ENCODE measurements at regions not wholly inside any gene's neighbourhood (a gene's known extent, or its start where the extent isn't known, plus 50 kb on each side); places are given as distances from the start of the nearest gene placed in this dataset.

DNA sequence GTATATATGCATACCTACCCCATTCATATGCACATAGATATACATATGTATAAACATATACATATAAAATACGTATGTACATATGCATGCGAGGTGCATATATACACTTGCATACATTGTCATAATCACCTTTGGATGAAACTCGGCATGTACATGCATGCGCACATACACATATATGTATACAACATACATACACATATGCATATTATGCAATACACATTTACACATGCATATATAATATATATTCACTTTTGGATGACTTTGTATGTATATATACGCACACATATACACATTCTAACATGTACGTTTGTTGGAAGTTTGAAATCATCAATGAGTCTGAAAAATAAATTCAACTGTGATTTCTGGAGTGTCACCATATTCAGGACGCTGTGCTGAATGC lies 401.6 kb upstream of the TBX3 start:
- Histone ChIP-seq H3K4me3 (ENCODE audit: low read depth, low read length) (no peak overlapping the region), H3K27ac (no peak overlapping the region), H3K27me3 (ENCODE audit: insufficient read depth, low read depth, severe bottlenecking) (peaks cover 8% of the 10 kb centered on the region), H3K36me3 (no peaks in the 10 kb centered on the region), H3K9me3 (ENCODE audit: severe bottlenecking) (no peaks in the 10 kb centered on the region)
- DNase-seq: no peak
- no peak for TF ChIP-seq CTCF (IDR thresholded peaks at IDR 0.05; ENCODE audit: low read depth, low read length)

GRCh38 chr12:115079760-115080159 lies 395.8 kb upstream of the TBX3 start:
- H3K9me3 ChIP-seq (ENCODE audit: severe bottlenecking): no peaks in the 10 kb centered on the region
- H3K4me3 ChIP-seq (ENCODE audit: low read depth, low read length): no peak overlapping the region
- H3K27ac ChIP-seq: no peak overlapping the region
- no peak for DNase-seq
- no peaks in the 10 kb centered on the region for H3K36me3 ChIP-seq
- TF ChIP-seq CTCF (IDR thresholded peaks at IDR 0.05; ENCODE audit: low read depth, low read length): no peak
- peaks cover 8% of the 10 kb centered on the region for H3K27me3 ChIP-seq (ENCODE audit: insufficient read depth, low read depth, severe bottlenecking)

DNA sequence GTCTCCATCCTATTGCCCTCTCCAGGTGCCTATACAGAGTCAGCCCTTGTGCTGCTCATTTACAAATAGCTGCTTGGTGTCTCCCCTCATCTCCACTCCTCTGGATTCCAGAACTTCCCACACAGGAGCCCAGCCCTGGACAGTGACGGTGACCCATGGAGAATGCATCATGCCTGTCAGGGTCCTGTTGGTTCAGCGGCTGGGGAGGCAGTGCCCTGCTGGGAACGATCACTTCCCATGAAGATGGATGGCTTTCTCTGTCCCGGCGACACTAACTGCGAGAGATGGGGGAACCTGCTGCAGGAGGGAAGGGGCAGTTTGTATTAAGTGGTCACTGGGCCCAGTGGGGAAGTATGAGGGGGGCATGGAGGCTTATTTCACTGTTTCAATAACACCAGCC lies 395.0 kb upstream of the TBX3 start:
- no peak overlapping the region for H3K4me3 ChIP-seq (ENCODE audit: low read depth, low read length)
- no peak for TF ChIP-seq CTCF (IDR thresholded peaks at IDR 0.05; ENCODE audit: low read depth, low read length)
- H3K36me3 ChIP-seq: no peaks in the 10 kb centered on the region
- DNase-seq: no peak
- no peak overlapping the region for H3K27ac ChIP-seq
- H3K9me3 ChIP-seq (ENCODE audit: severe bottlenecking): no peaks in the 10 kb centered on the region
- peaks cover 8% of the 10 kb centered on the region for H3K27me3 ChIP-seq (ENCODE audit: insufficient read depth, low read depth, severe bottlenecking)

- Histone ChIP-seq H3K36me3 (no peaks in the 10 kb centered on the region), H3K4me3 (ENCODE audit: low read depth, low read length) (no peak overlapping the region), H3K9me3 (ENCODE audit: severe bottlenecking) (no peaks in the 10 kb centered on the region), H3K27me3 (ENCODE audit: insufficient read depth, low read depth, severe bottlenecking) (peaks cover 8% of the 10 kb centered on the region), H3K27ac (no peak overlapping the region)
- no peak for DNase-seq
- TF ChIP-seq CTCF (IDR thresholded peaks at IDR 0.05; ENCODE audit: low read depth, low read length): no peak
Measured at GRCh38 chr12:115078334-115078733, 394.4 kb upstream of the TBX3 start.

DNA sequence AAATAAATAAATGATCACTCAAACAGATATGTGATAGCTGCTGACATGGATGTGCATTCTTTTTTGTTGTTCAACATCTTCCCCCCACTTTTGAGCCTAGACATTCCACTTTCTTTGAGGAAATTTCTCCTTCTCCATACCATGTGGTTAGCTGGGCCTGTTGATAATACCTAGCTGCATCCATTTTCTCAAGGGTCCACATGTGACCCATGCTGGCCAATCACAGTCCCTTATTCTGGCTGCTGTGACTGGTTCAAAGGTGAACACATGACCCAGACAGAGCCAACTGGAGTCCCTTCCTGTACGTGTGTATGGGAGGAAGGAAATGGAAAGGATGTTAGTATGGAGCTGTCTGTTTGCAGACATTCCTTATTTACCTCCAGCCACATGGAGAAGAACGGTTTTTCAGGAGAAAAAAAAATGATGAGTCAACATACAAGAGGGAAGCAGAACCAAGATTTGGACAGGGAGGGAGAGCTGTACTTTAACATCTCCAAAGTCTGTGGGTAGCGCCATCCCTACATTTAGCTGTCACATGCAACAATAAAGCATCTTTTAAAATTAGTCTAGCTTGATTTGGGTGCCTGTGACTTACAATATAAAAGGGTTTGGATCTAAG lies 391.7 kb upstream of the TBX3 start:
- no peak for DNase-seq
- no peak for TF ChIP-seq CTCF (IDR thresholded peaks at IDR 0.05; ENCODE audit: low read depth, low read length)
- Histone ChIP-seq H3K27me3 (ENCODE audit: insufficient read depth, low read depth, severe bottlenecking) (peaks cover 10% of the 10 kb centered on the region), H3K27ac (no peak overlapping the region), H3K9me3 (ENCODE audit: severe bottlenecking) (no peaks in the 10 kb centered on the region), H3K36me3 (no peaks in the 10 kb centered on the region), H3K4me3 (ENCODE audit: low read depth, low read length) (no peak overlapping the region)

DNA sequence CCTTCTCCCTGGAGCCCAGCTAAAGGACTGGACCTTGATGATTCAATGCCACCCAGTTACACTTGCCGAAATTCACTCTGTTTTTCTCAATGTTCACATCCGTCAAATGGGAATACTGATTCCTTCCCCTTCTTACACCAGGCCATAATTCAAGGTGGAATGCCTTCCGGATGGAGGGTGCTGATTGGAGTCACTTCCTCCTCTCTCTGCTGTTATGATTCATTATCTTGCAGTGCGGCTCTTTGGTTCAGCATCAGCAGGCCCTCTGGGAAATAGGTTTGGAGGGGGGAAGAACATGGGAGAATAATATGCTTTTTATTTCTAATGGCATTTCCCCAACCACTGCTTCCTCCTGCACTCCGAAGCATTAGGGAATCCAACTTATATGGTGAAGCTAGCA lies 390.6 kb upstream of the TBX3 start:
- Histone ChIP-seq H3K27ac (no peak overlapping the region), H3K9me3 (ENCODE audit: severe bottlenecking) (no peaks in the 10 kb centered on the region), H3K27me3 (ENCODE audit: insufficient read depth, low read depth, severe bottlenecking) (peaks cover 10% of the 10 kb centered on the region), H3K36me3 (no peaks in the 10 kb centered on the region), H3K4me3 (ENCODE audit: low read depth, low read length) (no peak overlapping the region)
- no peak for TF ChIP-seq CTCF (IDR thresholded peaks at IDR 0.05; ENCODE audit: low read depth, low read length)
- DNase-seq: no peak

Measured in WERI-Rb-1 (cell line).